B cell (primary cell): ENCODE measurements at regions not wholly inside any gene's neighbourhood (a gene's known extent, or its start where the extent isn't known, plus 50 kb on each side); places are given as distances from the start of the nearest gene placed in this dataset.

Source experiments
- ATAC-seq: fragments of 200-7000 bp; cut with Tn5 transposase; one replicate; pipeline ENCODE4 v1.10.0; 2021; ENCODE audit warnings: low read depth, mild to moderate bottlenecking, moderate number of reproducible peaks, moderate library complexity
- CTCF ChIA-PET: fragments of 350-600 bp; sonication (Branson Sonifier 250); formaldehyde crosslinking; loops from one replicate; lab custom pipeline; 2021; ENCODE audit warnings: antibody characterized with exemption, inconsistent platforms; lab: Charles Lee
- POLR2A ChIA-PET: fragments of 350-600 bp; sonication (Branson Sonifier 250); formaldehyde crosslinking; loops from one replicate; lab custom pipeline; 2021; ENCODE audit warnings: antibody characterized with exemption; lab: Charles Lee
- DNase-seq: peaks from one replicate; pipeline ENCODE4 v3.0.0; 2013
- H2AFZ ChIP-seq: 2 replicates; pipeline ENCODE4 v1.6.1; 2012; ENCODE audit warnings: mild to moderate bottlenecking, low read depth, low read length; ENCODE audit not compliant: insufficient read depth, poor library complexity, severe bottlenecking
- H3K27ac ChIP-seq, 2 donors: 1 replicate in 1 of 2; 2 replicates in 1 of 2; pipeline ENCODE4 v1.5.1; 2012 to 2013; ENCODE audit warnings: low read length in 2 of 2, mild to moderate bottlenecking in 2 of 2, moderate library complexity in 1 of 2
- H3K27me3 ChIP-seq, 4 experiments: fragments of 200-600 bp in 1 of 4; sonication (generic) in 1 of 4; replicated peaks in 1 of 4; 1 replicate in 2 of 4; 2 replicates in 2 of 4; pipeline versions ENCODE4 v1.6.1 to v1.7.0; 2013 to 2016; ENCODE audit warnings: low read length in 3 of 4, mild to moderate bottlenecking in 2 of 4, mixed read lengths in 1 of 4, moderate library complexity in 1 of 4; ENCODE audit not compliant: insufficient read depth in 4 of 4, control insufficient read depth in 3 of 4; ENCODE audit errors: control extremely low read depth in 1 of 4
- H3K36me3 ChIP-seq, 2 experiments: replicated peaks in 1 of 2; 1 replicate in 1 of 2; 2 replicates in 1 of 2; pipeline versions ENCODE4 v1.6.1 to v1.7.1; 2013; ENCODE audit warnings: low read length in 1 of 2; ENCODE audit not compliant: insufficient read depth in 2 of 2, control insufficient read depth in 1 of 2; ENCODE audit errors: control extremely low read depth in 1 of 2, extremely low read depth in 1 of 2
- H3K4me1 ChIP-seq, 2 donors: fragments of 200-600 bp in 1 of 2; sonication (generic) in 1 of 2; 1 replicate in 1 of 2; 2 replicates in 1 of 2; pipeline versions ENCODE4 v1.5.1 to v1.6.1; 2013 to 2017; ENCODE audit warnings: low read length in 2 of 2; ENCODE audit not compliant: control insufficient read depth in 2 of 2, insufficient read depth in 2 of 2
- H3K4me2 ChIP-seq: replicated peaks from 2 replicates; pipeline ENCODE3; 2012; ENCODE audit warnings: mild to moderate bottlenecking, low read depth, low read length; ENCODE audit not compliant: poor library complexity, severe bottlenecking
- H3K4me3 ChIP-seq, 5 experiments: fragments of 200-600 bp in 1 of 5; sonication (generic) in 1 of 5; 1 replicate in 3 of 5; 2 replicates in 2 of 5; pipeline versions ENCODE4 v1.5.1 to v1.7.0; 2011 to 2016; ENCODE audit warnings: low read length in 4 of 5, mild to moderate bottlenecking in 4 of 5, low read depth in 2 of 5, control low read depth in 1 of 5, moderate library complexity in 1 of 5; ENCODE audit not compliant: insufficient read depth in 1 of 5; ENCODE audit errors: control extremely low read depth in 1 of 5, extremely low read depth in 1 of 5
- H3K79me2 ChIP-seq: fragments of 200-600 bp; sonication (generic); one replicate; pipeline ENCODE4 v1.6.0; 2016; ENCODE audit warnings: low read length; ENCODE audit not compliant: control insufficient read depth, insufficient read depth
- H3K9ac ChIP-seq: fragments of 200-600 bp; sonication (generic); 2 replicates; pipeline ENCODE4 v1.6.1; 2017; ENCODE audit warnings: mild to moderate bottlenecking, low read length, moderate library complexity
- H3K9me3 ChIP-seq, 3 donors: one replicate each; pipeline versions ENCODE4 v1.6.1 to v1.7.1; 2013; ENCODE audit warnings: low read length in 2 of 3; ENCODE audit not compliant: control insufficient read depth in 2 of 3, insufficient read depth in 1 of 3; ENCODE audit errors: control extremely low read depth in 1 of 3
- H4K20me1 ChIP-seq: 2 replicates; pipeline ENCODE4 v1.6.0; 2012; ENCODE audit warnings: mild to moderate bottlenecking, low read length; ENCODE audit not compliant: insufficient read depth, control insufficient read depth, poor library complexity, severe bottlenecking
- H3K27ac Mint-ChIP-seq: one replicate; pipeline ENCODE4 v1.8.0; 2021; ENCODE audit warnings: mixed read lengths
- H3K27me3 Mint-ChIP-seq: one replicate; pipeline ENCODE4 v1.8.0; 2021; ENCODE audit warnings: mixed read lengths
- H3K4me1 Mint-ChIP-seq: one replicate; pipeline ENCODE4 v1.8.0; 2021; ENCODE audit warnings: mixed read lengths
- H3K4me3 Mint-ChIP-seq: one replicate; pipeline ENCODE4 v1.8.0; 2021; ENCODE audit warnings: mixed read lengths
- H3K9me3 Mint-ChIP-seq: one replicate; pipeline ENCODE4 v1.8.0; 2022; ENCODE audit warnings: mixed read lengths; ENCODE audit not compliant: insufficient read depth
- CTCF ChIP-seq: fragments of 200-600 bp; IDR thresholded peaks from one replicate; pipeline ENCODE4 v1.8.0; 2022; ENCODE audit warnings: antibody characterized with exemption, mild to moderate bottlenecking
- EZH2 ChIP-seq: IDR thresholded peaks from 2 replicates; pipeline ENCODE4 v1.6.1; 2012; ENCODE audit warnings: borderline replicate concordance, low read depth, mild to moderate bottlenecking, moderate library complexity, low read length; ENCODE audit not compliant: insufficient read depth, poor library complexity, severe bottlenecking
- WGBS: methylation state at CpG from one replicate; pipeline ENCODE4 v1.1.5; 2013; ENCODE audit warnings: missing lambda C conversion rate; ENCODE audit not compliant: insufficient coverage; 5-methylcytosine and 5-hydroxymethylcytosine counted together
- intact Hi-C: fragments of 100-400 bp; cut with micrococcal nuclease; formaldehyde crosslinking; loops from one replicate; pipeline ENCODE4 v1.10.0; 2022

- CTCF ChIA-PET = no interaction called here
- POLR2A ChIA-PET = no interaction called here
- H3K4me2 ChIP-seq = no peak overlapping the region
- H3K4me3 ChIP-seq = no peak overlapping the region
- intact Hi-C loops = no loop called here
- DNase-seq = no peak
- 97% methylated on average over 10 of the region's 11 CpGs for WGBS
- no peaks in the 10 kb centered on the region for H3K36me3 ChIP-seq
- no peak overlapping the region for H3K9ac ChIP-seq
- H4K20me1 ChIP-seq = no peaks in the 10 kb centered on the region
- TF ChIP-seq EZH2 = no peak
- H3K4me3 Mint-ChIP-seq = no peak overlapping the region
- no peaks in the 10 kb centered on the region for H3K79me2 ChIP-seq
- H3K4me1 ChIP-seq = no peaks in the 10 kb centered on the region
- H3K27me3 Mint-ChIP-seq = no peaks in the 10 kb centered on the region
- no peak overlapping the region for H3K27ac ChIP-seq
- no peak overlapping the region for H2AFZ ChIP-seq
- peaks cover 3% of the 10 kb centered on the region for H3K9me3 Mint-ChIP-seq
- no peak for ATAC-seq
- no peak overlapping the region for H3K27ac Mint-ChIP-seq
- H3K4me1 Mint-ChIP-seq = no peaks in the 10 kb centered on the region
- no peaks in the 10 kb centered on the region for H3K27me3 ChIP-seq
- H3K9me3 ChIP-seq = no peaks in the 10 kb centered on the region
Observed at GRCh38 chr4:31442236-31442635, 722.1 kb downstream of the PCDH7 start.

- no peaks in the 10 kb centered on the region for H4K20me1 ChIP-seq
- TF ChIP-seq CTCF (no peak), EZH2 (no peak)
- no peaks in the 10 kb centered on the region for H3K4me1 ChIP-seq
- ChIA-PET POLR2A (no interaction called here), CTCF (no interaction called here)
- no peaks in the 10 kb centered on the region for H3K36me3 ChIP-seq
- no peak for ATAC-seq
- no peak for DNase-seq
- no peaks in the 10 kb centered on the region for H3K9me3 ChIP-seq
- no peaks in the 10 kb centered on the region for H3K27me3 ChIP-seq
- H3K9me3 Mint-ChIP-seq = peaks cover 3% of the 10 kb centered on the region
- H3K27ac ChIP-seq = no peak overlapping the region
- intact Hi-C loops = no loop called here
- no peaks in the 10 kb centered on the region for H3K79me2 ChIP-seq
- no peak overlapping the region for H3K9ac ChIP-seq
- no peak overlapping the region for H3K27ac Mint-ChIP-seq
- H3K27me3 Mint-ChIP-seq = no peaks in the 10 kb centered on the region
- no peak overlapping the region for H3K4me2 ChIP-seq
- no peak overlapping the region for H3K4me3 ChIP-seq
- no CpG with 5 or more reads among the region's 3 CpGs for WGBS
- H3K4me3 Mint-ChIP-seq = no peak overlapping the region
- no peak overlapping the region for H2AFZ ChIP-seq
- H3K4me1 Mint-ChIP-seq = no peaks in the 10 kb centered on the region
Observed at GRCh38 chr4:31445526-31445925, 725.4 kb downstream of the PCDH7 start.
